NB4 (cell line): ENCODE measurements at regions not wholly inside any gene's neighbourhood (a gene's known extent, or its start where the extent isn't known, plus 50 kb on each side); places are given as distances from the start of the nearest gene placed in this dataset.

ENCODE experiments used
- MYC ChIP-seq: IDR thresholded peaks from 2 replicates; pipeline ENCODE4 v1.6.1; 2011; ENCODE audit warnings: low read depth, low read length
- POLR2A ChIP-seq: IDR thresholded peaks from 2 replicates; pipeline ENCODE4 v1.6.1; 2011; ENCODE audit warnings: mild to moderate bottlenecking; ENCODE audit not compliant: insufficient read length; ENCODE audit errors: extremely low read depth
- TF ChIP-seq, protein P1 (sequence below): IDR thresholded peaks from one replicate; pipeline ENCODE4 v1.5.1; 2012; ENCODE audit warnings: low read depth, low read length

DNA sequence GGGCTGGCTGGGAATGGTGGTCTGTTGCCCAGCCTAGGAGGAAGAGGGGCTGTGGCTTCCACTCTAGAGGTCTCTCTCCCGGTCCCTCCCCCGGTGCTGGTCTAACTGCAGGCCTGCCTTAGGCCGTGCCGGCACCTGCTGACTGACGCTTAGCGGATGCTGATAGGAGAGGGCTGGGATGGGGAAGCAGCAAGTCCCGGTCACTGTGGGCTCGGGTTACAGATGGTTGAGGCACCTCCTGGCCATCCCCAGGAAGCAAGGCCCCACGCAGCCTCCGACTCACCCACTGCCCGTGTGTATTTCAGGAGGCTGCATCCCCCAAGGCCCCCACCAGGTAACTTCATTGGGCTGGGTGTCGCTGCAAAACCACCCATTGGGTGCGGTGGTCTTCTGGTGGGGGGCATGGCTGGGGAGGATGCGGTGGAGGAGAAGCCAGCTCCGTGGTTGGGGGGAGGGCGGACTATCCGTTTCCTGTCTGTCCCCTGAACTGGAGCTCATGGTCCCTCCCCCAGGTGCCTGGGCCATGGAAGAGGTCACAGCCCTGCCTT lies 278.9 kb downstream of the SEC14L1 start:
- TF ChIP-seq, protein P1, sequence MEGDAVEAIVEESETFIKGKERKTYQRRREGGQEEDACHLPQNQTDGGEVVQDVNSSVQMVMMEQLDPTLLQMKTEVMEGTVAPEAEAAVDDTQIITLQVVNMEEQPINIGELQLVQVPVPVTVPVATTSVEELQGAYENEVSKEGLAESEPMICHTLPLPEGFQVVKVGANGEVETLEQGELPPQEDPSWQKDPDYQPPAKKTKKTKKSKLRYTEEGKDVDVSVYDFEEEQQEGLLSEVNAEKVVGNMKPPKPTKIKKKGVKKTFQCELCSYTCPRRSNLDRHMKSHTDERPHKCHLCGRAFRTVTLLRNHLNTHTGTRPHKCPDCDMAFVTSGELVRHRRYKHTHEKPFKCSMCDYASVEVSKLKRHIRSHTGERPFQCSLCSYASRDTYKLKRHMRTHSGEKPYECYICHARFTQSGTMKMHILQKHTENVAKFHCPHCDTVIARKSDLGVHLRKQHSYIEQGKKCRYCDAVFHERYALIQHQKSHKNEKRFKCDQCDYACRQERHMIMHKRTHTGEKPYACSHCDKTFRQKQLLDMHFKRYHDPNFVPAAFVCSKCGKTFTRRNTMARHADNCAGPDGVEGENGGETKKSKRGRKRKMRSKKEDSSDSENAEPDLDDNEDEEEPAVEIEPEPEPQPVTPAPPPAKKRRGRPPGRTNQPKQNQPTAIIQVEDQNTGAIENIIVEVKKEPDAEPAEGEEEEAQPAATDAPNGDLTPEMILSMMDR, result no peak
- no peak for TF ChIP-seq MYC
- no peak for TF ChIP-seq POLR2A
